GM21526 (cell line): ENCODE measurements at regions not wholly inside any gene's neighbourhood (a gene's known extent, or its start where the extent isn't known, plus 50 kb on each side); places are given as distances from the start of the nearest gene placed in this dataset.
"Not testable (repeated sequence)": the region's sequence is repeated elsewhere in the genome, so short reads cannot be mapped to it uniquely, and the experiment has no call there.

ENCODE experiments used
- ATAC-seq: cut with Tn5 transposase; IDR thresholded peaks from one replicate; pipeline ENCODE4 v1.9.1; 2021; ENCODE audit warnings: moderate library complexity; ENCODE audit not compliant: unreplicated experiment, low FRiP score

GRCh38 chr6:6747371-6747770, 158.9 kb downstream of the LY86 start:
- no peak for ATAC-seq

DNA sequence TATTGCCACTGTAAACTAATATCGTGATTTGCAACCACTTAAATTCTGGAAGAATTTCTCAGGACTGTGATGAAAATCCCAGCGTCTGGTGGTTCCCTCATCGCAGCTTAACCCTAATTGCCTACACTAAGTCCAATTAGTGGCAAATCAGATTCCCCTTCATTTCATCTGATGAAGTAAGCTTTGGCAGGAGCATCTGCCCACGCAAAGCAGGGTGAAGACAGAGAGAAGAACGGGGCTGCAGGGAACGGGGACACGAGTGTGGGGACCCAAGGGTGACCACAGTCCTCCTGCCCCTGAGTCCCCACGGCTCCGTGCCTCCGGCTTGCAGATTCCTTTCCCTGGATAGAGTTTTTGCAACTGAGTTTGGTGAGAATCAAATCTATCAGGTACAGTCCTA, 159.5 kb downstream of the LY86 start:
- ATAC-seq = no peak

DNA sequence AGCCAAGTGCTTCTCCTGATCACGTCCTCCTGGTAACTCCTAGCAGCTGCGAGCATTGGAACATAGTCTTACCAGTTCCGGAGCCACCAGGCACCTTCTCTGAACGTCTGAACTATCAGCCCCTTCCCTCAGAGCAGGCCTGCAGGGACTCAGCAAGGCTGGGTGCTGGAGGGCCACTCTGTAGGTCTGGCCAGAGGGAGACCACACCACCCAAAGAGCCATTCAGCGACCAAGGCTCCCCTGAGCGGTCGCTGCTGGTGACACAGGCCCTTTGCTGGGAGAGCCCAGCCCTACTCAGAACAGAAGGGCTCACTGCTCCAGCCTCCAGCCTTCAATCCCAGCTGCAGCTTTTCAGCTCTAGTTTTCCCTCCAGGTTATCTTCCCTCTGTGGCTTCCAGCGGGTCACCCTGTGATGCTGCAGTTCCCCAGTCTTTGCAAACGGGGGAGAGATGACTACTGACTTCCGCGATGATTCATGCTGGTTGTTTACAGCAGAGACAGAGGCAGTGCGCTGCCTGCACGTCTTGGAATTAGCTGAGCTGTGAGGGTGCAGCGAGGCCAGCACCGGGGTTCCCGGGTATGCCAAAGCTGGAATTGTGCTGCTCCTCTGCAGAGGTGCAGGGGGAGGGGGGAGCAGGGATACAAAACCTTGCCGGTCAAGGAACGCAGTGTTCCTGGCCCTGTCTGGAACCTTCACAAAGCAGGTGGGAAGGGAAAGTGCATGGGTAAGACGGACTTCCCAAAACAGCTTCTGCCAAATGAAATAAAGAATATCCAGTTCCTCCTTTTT, 161.4 kb downstream of the LY86 start:
- no peak for ATAC-seq

- ATAC-seq = no peak
These were observed 162.2 kb downstream of the LY86 start for GRCh38 chr6:6750594-6751265.

DNA sequence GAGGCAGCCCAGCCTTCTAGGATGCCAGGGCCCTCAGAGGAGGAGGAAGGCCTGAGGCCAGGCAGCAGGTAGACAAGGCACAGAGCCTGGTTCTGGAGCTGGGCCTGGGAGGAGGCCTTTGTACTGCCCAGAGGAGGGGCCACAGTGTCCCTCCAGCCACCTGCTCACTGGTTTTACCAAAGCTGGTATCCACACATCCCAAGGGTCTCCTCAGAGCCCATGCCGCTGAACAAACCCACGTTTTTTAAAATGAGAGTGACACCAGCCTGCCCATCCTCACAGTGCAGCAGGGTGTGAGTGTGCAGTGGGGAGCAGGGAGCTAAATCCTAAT, 162.7 kb downstream of the LY86 start:
- ATAC-seq = no peak

- no peak for ATAC-seq
These were observed 163.1 kb downstream of the LY86 start for GRCh38 chr6:6751619-6752023.

DNA sequence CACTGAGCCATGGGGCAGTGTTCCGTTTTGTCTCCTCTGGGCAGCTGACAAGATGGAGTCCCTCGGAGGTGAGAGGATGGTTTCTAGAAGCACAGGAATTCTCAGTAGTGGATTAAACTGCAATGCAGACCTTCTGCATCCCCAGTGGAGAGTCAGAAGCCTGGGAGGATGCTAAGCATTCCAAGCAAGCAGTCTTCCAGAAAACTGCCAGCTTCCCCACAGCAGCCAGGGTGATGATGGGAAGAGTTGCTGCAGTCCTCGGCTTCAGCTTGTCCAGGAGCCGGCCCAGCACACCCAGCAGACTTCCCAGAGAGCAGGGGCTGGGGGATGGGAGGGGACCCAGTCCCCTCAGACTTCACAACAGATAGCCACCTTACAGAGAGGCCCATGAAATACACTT, 163.6 kb downstream of the LY86 start:
- ATAC-seq = no peak

DNA sequence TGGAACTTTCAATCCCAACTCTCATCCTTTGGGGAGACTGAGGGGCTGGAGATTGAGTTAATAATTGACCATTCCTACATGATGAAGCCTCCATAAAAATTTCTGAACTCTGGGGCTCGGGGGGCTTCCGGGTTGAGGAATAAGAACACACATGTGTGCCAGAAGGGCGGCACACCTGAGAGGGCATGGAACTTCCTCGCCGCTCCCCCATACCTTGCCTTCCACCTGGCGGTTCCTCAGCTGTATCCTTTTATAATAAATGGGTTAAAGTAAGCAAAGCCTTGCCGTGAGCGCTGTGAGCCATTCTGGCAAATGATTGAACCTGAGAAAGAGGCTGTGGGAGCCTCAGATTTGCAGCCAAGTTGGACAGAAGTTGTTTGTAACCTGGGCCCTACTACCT, 164.8 kb downstream of the LY86 start:
- no peak for ATAC-seq

GRCh38 chr6:6756526-6756925, 168.0 kb downstream of the LY86 start:
- ATAC-seq = no peak

- no peak for ATAC-seq
These were observed 170.0 kb downstream of the LY86 start for GRCh38 chr6:6758546-6758914.

DNA sequence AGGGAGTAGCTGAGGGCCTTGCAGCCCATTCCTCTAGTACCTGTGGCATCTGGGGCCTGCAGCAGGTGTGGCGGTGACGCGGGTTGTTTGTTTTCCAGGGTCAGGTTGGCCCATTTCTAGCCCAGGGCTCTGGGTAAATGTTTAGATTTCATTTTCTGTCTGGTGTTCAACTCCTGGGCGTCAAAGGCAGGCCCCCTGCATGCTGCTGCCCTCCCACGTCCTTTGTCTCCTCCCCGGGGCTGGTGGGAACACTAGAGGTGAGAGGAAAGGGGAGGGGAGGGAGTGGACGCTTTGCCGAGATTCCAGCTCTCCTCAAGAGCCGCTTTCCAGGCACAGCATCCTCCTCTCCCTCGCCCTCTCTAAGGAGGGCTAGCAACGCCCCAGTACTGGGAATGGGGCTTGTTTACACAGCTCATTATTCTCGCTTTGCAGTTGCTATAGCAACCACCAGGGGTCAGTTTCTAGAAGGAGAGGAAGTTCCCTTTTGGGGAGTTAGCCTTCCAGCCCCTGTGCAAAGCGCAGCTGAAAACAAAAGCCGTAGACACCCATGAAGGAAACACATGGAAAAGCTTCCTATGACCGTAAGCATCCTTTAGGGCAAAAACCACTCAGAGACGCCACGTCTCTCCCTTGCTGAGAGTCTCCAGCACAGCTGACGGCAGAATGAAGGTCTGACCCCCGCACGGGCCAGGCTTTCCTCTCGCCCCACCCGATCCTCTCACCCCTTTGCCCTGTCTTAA, 170.6 kb downstream of the LY86 start:
- peak; percentile 79 for ATAC-seq

DNA sequence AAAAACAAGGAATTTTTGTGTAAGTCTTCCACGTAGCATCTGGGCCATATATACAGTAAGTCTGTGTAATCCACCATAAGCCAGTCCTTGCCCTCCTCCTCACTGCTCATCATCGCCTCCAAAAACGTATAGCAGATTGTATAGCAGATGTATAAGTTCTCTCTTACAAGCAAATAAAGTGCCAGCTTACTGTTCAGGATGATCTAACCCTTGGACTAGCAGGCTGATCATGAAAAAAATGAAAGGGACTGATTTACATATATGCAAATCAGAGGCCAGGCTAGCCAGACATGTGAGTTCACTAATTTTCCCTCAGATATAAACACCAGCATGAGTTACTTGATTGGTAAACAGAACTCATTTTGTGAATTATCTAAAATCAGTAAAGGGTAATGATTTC, 171.5 kb downstream of the LY86 start:
- no peak for ATAC-seq

DNA sequence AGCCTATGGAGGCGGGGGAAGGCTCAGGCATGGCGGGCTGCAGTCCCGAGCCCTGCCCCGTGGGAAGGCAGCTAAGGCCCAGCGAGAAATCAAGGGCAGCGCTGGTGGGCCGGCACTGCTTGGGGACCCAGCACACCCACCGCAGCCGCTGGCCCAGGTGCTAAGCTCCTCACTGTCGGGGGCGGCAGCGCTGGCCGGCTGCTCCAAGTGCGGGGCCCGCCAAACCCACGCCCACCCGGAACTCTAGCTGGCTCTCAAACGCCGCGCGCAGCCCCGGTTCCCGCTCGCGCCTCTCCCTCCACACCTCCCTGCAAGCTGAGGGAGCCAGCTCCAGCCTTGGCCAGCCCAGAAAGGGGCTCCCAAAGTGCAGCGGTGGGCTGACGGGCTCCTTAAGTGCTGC, 174.0 kb downstream of the LY86 start:
- ATAC-seq = not testable (repeated sequence)

GRCh38 chr6:6764764-6765434, 176.4 kb downstream of the LY86 start:
- no peak for ATAC-seq

DNA sequence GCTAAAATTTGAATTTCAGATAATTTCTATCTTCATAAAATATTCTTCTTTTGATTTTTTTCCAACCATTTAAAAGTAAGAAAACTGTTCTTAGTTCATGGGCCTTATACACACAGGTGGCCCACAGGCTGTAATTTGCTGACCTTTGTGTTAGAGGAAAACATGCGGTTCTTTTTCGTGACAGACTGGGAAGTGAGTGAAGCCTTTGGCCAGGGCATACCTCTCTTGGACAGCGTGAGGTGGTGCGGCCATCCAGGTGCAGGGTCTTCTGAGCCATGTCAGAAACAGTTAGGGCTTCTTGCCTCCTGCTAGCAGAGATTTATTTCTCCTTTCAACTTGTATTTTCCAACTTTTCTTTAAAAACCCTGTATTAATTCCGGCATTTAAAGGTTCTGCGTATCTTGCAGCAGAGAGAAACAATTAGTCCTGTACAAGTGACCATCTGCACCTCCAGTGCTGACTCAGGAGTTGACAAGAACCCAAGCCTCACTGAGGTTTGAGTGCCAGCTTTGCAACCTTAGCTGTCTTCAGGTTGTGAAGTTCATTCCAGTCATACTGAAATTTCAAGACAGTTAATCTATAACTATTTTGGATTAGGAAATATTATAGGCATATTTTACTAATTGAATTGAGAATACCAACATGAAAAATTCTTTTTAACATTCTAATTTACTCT, 177.8 kb downstream of the LY86 start:
- ATAC-seq = no peak

GRCh38 chr6:6769466-6769865, 180.9 kb downstream of the LY86 start:
- ATAC-seq = no peak

DNA sequence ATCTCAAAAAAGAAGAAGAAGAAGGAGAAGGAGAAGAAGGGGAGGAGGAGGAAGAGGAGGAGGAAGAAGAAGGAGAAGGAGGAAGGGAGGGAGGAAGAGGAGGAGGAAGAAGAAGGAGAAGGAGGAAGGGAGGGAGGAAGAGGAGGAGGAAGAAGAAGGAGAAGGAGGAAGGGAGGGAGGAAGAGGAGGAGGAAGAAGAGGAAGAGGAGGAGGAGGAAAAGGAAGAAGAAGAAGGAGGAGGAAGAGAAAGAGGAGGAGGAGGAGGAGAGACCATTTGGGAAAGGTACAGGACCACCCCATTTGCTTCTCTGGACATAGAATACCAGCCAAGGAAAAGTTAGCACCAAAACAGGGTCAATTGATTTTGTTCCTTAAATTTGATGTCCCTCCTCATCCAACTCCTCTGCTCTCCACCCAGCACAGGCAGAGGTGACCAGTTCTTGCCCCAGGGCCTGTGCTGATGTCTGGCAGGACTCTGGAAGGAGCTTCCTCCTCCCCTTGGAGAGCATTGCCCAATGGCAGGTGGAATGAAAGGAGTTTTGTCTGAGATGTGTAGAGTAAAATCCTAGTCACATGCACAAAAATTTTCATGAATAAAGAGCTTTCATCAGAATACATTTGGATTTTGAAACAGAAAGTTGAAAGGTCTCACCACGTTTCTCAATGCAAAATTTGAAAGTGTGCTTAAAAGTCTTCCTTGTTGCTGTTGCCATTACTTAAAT, 182.9 kb downstream of the LY86 start:
- no peak for ATAC-seq

DNA sequence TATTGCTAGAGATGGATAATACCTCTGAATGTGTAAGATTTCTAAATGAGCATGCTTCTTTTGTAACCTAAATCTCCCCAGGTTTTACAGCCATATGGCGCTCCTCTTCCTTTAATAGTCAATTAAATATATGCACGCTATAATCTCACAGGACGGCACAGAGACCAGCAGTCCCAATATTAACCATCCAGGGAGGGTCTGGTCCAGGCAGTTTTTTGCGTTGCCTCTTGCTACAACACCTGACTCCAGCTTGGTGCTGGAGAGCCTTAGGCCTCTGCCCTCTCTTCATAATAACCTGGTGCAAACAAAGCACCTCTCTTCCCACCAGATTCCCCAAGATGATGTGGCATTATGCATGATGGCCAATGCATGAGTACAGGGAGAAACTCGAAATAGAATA, 183.4 kb downstream of the LY86 start:
- ATAC-seq = no peak

- ATAC-seq = no peak
These were observed 184.2 kb downstream of the LY86 start for GRCh38 chr6:6772751-6773150.

DNA sequence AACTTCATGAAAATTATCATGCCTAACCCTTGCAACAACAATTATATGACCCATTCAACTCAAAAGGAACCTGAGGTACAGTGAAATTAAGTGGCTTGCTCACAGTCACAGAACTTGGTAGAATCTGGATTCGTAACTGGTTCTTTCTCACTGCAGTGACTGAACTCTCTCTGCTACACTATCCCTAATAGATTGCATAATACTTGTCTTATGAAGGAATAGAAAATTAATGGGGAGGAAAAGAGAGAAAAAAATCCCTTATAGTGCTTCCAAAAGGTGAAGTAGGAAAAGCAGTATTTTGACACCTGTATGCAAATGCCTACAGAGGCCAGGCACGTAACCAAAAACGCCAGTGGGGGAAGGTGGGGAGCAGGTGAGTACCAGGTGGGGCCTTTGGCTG, 186.6 kb downstream of the LY86 start:
- ATAC-seq = no peak
